H1 (cell line): ENCODE measurements at regions not wholly inside any gene's neighbourhood (a gene's known extent, or its start where the extent isn't known, plus 50 kb on each side); places are given as distances from the start of the nearest gene placed in this dataset.

Experiments used
- CTCF ChIA-PET: fragments of 300-600 bp; sonication (Branson Sonifier 250); formaldehyde crosslinking; loops from one replicate; lab custom pipeline; 2021; ENCODE audit not compliant: partially characterized antibody; lab: Charles Lee
- POLR2A ChIA-PET: fragments of 300-600 bp; sonication (Branson Sonifier 250); formaldehyde crosslinking; loops from one replicate; lab custom pipeline; 2021; ENCODE audit warnings: inconsistent platforms; ENCODE audit not compliant: partially characterized antibody; lab: Charles Lee
- DNase-seq, 2 experiments: peaks; one replicate each; pipeline versions ENCODE4 v3.0.0 to v3.0.0-alpha.2; 2010 to 2022; ENCODE audit warnings: low spot score in 2 of 2, low read depth in 1 of 2, mixed read lengths in 1 of 2
- FAIRE-seq: peaks from 2 replicates; lab custom pipeline; 2011; peaks lifted over from hg19 to GRCh38; lab: Jason Lieb, UNC
- H2AFZ ChIP-seq: 2 replicates; pipeline ENCODE4 v1.8.1; 2012; ENCODE audit warnings: low read length, inconsistent platforms
- H2AK5ac ChIP-seq: 2 replicates; pipeline ENCODE4 v1.6.1; 2013; ENCODE audit warnings: low read depth, low read length
- H2BK120ac ChIP-seq: replicated peaks from 2 replicates; pipeline ENCODE3; 2013; ENCODE audit warnings: low read depth, low read length, inconsistent platforms
- H2BK12ac ChIP-seq: 2 replicates; pipeline ENCODE4 v1.6.1; 2013; ENCODE audit warnings: low read depth, low read length
- H2BK15ac ChIP-seq: 2 replicates; pipeline ENCODE4 v1.6.1; 2013; ENCODE audit warnings: low read length
- H2BK20ac ChIP-seq: 2 replicates; pipeline ENCODE4 v1.6.1; 2013; ENCODE audit warnings: low read length
- H2BK5ac ChIP-seq: 2 replicates; pipeline ENCODE4 v1.6.1; 2013; ENCODE audit warnings: low read depth, low read length
- H3K14ac ChIP-seq: 2 replicates; pipeline ENCODE4 v1.6.1; 2013; ENCODE audit warnings: inconsistent platforms; ENCODE audit not compliant: insufficient read length
- H3K18ac ChIP-seq: 2 replicates; pipeline ENCODE4 v1.6.1; 2013; ENCODE audit warnings: low read length; ENCODE audit errors: extremely low read depth
- H3K23ac ChIP-seq: 2 replicates; pipeline ENCODE4 v1.6.1; 2013; ENCODE audit warnings: inconsistent platforms; ENCODE audit not compliant: insufficient read length
- H3K23me2 ChIP-seq: 2 replicates; pipeline ENCODE4 v1.6.1; 2013; ENCODE audit warnings: low read depth, low read length
- H3K27ac ChIP-seq: 2 replicates; pipeline ENCODE4 v1.6.1; 2011; ENCODE audit warnings: low read depth, low read length, inconsistent platforms
- H3K27me3 ChIP-seq, 4 experiments: replicated peaks in 1 of 4; 1 replicate in 1 of 4; 2 replicates in 3 of 4; pipeline versions ENCODE4 v1.6.1 to v1.8.1; 2011 to 2013; ENCODE audit warnings: low read length in 3 of 4, mild to moderate bottlenecking in 3 of 4, inconsistent platforms in 2 of 4, mixed read lengths in 2 of 4, moderate library complexity in 1 of 4; ENCODE audit not compliant: control insufficient read depth in 3 of 4, insufficient read depth in 3 of 4; ENCODE audit errors: extremely low read depth in 1 of 4
- H3K36me3 ChIP-seq, 4 experiments: 2 replicates each; pipeline versions ENCODE4 v1.6.1 to v1.8.1; 2011 to 2013; ENCODE audit warnings: mild to moderate bottlenecking in 4 of 4, low read length in 3 of 4, moderate library complexity in 2 of 4, control low read depth in 1 of 4, inconsistent platforms in 1 of 4; ENCODE audit not compliant: insufficient read depth in 4 of 4, control insufficient read depth in 2 of 4
- H3K4ac ChIP-seq: replicated peaks from 2 replicates; pipeline ENCODE3; 2013; ENCODE audit warnings: low read length, low read depth, mixed read lengths, inconsistent platforms; ENCODE audit not compliant: insufficient read length
- H3K4me1 ChIP-seq, 4 experiments: replicated peaks in 1 of 4; 1 replicate in 1 of 4; 2 replicates in 3 of 4; pipeline versions ENCODE4 v1.6.1 to v1.8.1; 2011 to 2013; ENCODE audit warnings: low read length in 3 of 4, inconsistent platforms in 2 of 4, mixed read lengths in 1 of 4; ENCODE audit not compliant: insufficient read depth in 4 of 4, control insufficient read depth in 3 of 4
- H3K4me2 ChIP-seq, 2 experiments: 2 replicates each; pipeline versions ENCODE4 v1.6.1 to v1.8.1; 2011 to 2013; ENCODE audit warnings: low read depth in 2 of 2, low read length in 2 of 2, control low read depth in 1 of 2, inconsistent platforms in 1 of 2, mild to moderate bottlenecking in 1 of 2; ENCODE audit not compliant: insufficient read depth in 1 of 2
- H3K4me3 ChIP-seq, 4 experiments: fragments of 200-600, 300-600 bp in 1 of 4; sonication (generic), shearing (Covaris generic), sonication (Bioruptor Twin) in 1 of 4; 2 replicates each; pipeline versions ENCODE4 v1.5.1 to v1.8.1; 2011 to 2016; ENCODE audit warnings: low read length in 4 of 4, low read depth in 3 of 4, control low read depth in 2 of 4, inconsistent platforms in 2 of 4, mild to moderate bottlenecking in 2 of 4, mixed read lengths in 1 of 4, moderate library complexity in 1 of 4; ENCODE audit not compliant: insufficient read depth in 2 of 4; ENCODE audit errors: extremely low read depth in 1 of 4
- H3K56ac ChIP-seq: replicated peaks from 2 replicates; pipeline ENCODE3; 2013; ENCODE audit warnings: low read depth, mild to moderate bottlenecking, mixed read lengths, low read length, inconsistent platforms; ENCODE audit not compliant: insufficient read length
- H3K79me1 ChIP-seq: 2 replicates; pipeline ENCODE4 v1.6.1; 2013; ENCODE audit warnings: low read depth, low read length, control low read depth
- H3K79me2 ChIP-seq, 2 experiments: 2 replicates each; pipeline versions ENCODE4 v1.6.1 to v1.8.1; 2012 to 2013; ENCODE audit warnings: low read length in 2 of 2, mild to moderate bottlenecking in 2 of 2, inconsistent platforms in 1 of 2; ENCODE audit not compliant: insufficient read depth in 2 of 2, control insufficient read depth in 1 of 2
- H3K9ac ChIP-seq, 4 experiments: replicated peaks in 1 of 4; 1 replicate in 1 of 4; 2 replicates in 3 of 4; pipeline versions ENCODE4 v1.6.1 to v1.8.1; 2011 to 2013; ENCODE audit warnings: low read depth in 3 of 4, low read length in 3 of 4, control low read depth in 2 of 4, mild to moderate bottlenecking in 2 of 4, moderate library complexity in 2 of 4, inconsistent platforms in 1 of 4; ENCODE audit errors: extremely low read depth in 1 of 4
- H3K9me3 ChIP-seq, 2 experiments: 2 replicates each; pipeline versions ENCODE4 v1.6.1 to v1.8.1; 2012 to 2013; ENCODE audit warnings: mild to moderate bottlenecking in 2 of 2, moderate library complexity in 2 of 2, control low read depth in 1 of 2, inconsistent platforms in 1 of 2, low read depth in 1 of 2, low read length in 1 of 2, mixed read lengths in 1 of 2; ENCODE audit not compliant: insufficient read depth in 2 of 2
- H4K20me1 ChIP-seq, 2 experiments: replicated peaks in 1 of 2; 2 replicates each; pipeline versions ENCODE3 to v1.8.1; 2011 to 2013; ENCODE audit warnings: inconsistent platforms in 2 of 2, low read length in 2 of 2, mild to moderate bottlenecking in 1 of 2; ENCODE audit not compliant: insufficient read depth in 2 of 2, control insufficient read depth in 1 of 2
- H4K5ac ChIP-seq: 2 replicates; pipeline ENCODE4 v1.6.1; 2013; ENCODE audit warnings: low read length, low read depth, mixed read lengths, inconsistent platforms; ENCODE audit not compliant: insufficient read length
- H4K8ac ChIP-seq: 2 replicates; pipeline ENCODE4 v1.8.0; 2013; ENCODE audit warnings: mild to moderate bottlenecking, moderate library complexity, low read length, inconsistent platforms; ENCODE audit not compliant: insufficient read depth; ENCODE audit errors: extremely low read depth
- H4K91ac ChIP-seq: replicated peaks from 2 replicates; pipeline ENCODE3; 2013; ENCODE audit warnings: low read length, mixed read lengths, inconsistent platforms; ENCODE audit not compliant: insufficient read length
- CREB1 ChIP-seq: IDR thresholded peaks from 2 replicates; pipeline ENCODE4 v1.6.1; 2012; ENCODE audit warnings: inconsistent platforms
- EGR1 ChIP-seq: IDR thresholded peaks from 2 replicates; pipeline ENCODE4 v1.6.1; 2011; ENCODE audit warnings: low read depth, low read length, borderline replicate concordance
- EP300 ChIP-seq, 2 experiments: IDR thresholded peaks; 1 replicate in 1 of 2; 2 replicates in 1 of 2; pipeline ENCODE4 v1.6.1; 2011 to 2012; ENCODE audit warnings: low read depth in 2 of 2, low read length in 2 of 2, mild to moderate bottlenecking in 2 of 2, borderline replicate concordance in 1 of 2, inconsistent platforms in 1 of 2, moderate library complexity in 1 of 2
- FOSL1 ChIP-seq: IDR thresholded peaks from 2 replicates; pipeline ENCODE4 v1.6.1; 2011; ENCODE audit warnings: mild to moderate bottlenecking, low read depth, low read length, moderate library complexity; ENCODE audit not compliant: insufficient read depth
- GABPA ChIP-seq: IDR thresholded peaks from 2 replicates; pipeline ENCODE4 v1.6.1; 2011; ENCODE audit warnings: mild to moderate bottlenecking, low read length, moderate library complexity, borderline replicate concordance; ENCODE audit not compliant: insufficient read depth
- GTF2F1 ChIP-seq: IDR thresholded peaks from 2 replicates; pipeline ENCODE4 v1.6.1; 2012; ENCODE audit warnings: low read depth, low read length, improper control_type of control experiment, borderline replicate concordance
- RAD21 ChIP-seq, 2 experiments: IDR thresholded peaks in 1 of 2; conservative IDR thresholded peaks in 1 of 2; 2 replicates each; pipeline ENCODE4 v1.6.1; 2011; ENCODE audit warnings: low read depth in 2 of 2, low read length in 2 of 2, improper control_type of control experiment in 1 of 2, inconsistent platforms in 1 of 2, mild to moderate bottlenecking in 1 of 2, moderate library complexity in 1 of 2
- SP2 ChIP-seq: IDR thresholded peaks from 2 replicates; pipeline ENCODE4 v1.6.1; 2012; ENCODE audit warnings: mild to moderate bottlenecking, low read length, inconsistent platforms
- TAF1 ChIP-seq: IDR thresholded peaks from 2 replicates; pipeline ENCODE4 v1.6.1; 2011; ENCODE audit warnings: mild to moderate bottlenecking, low read depth, low read length
- TEAD4 ChIP-seq: IDR thresholded peaks from 2 replicates; pipeline ENCODE4 v1.6.1; 2012; ENCODE audit warnings: low read depth, low read length, inconsistent platforms, mixed read lengths
- WGBS, 2 experiments: shearing (Covaris generic) in 1 of 2; methylation state at CpG; one replicate each; pipeline versions ENCODE4 v1.1.6 to v1.1.7; 2013 to 2015; ENCODE audit warnings: low lambda C conversion rate in 2 of 2, mixed read lengths in 2 of 2, inconsistent platforms in 1 of 2, low coverage in 1 of 2, missing lambda C conversion rate in 1 of 2; ENCODE audit not compliant: insufficient replicate concordance in 2 of 2, insufficient coverage in 1 of 2, insufficient read length in 1 of 2; ENCODE audit errors: extremely low coverage in 1 of 2, missing lambda C conversion rate in 1 of 2; 5-methylcytosine and 5-hydroxymethylcytosine counted together
- TF ChIP-seq, protein P1 (sequence below), 3 experiments: IDR thresholded peaks; 1 replicate in 2 of 3; 2 replicates in 1 of 3; pipeline versions ENCODE4 v1.5.1 to v1.6.1; 2011; ENCODE audit warnings: low read length in 3 of 3, mild to moderate bottlenecking in 3 of 3, inconsistent platforms in 2 of 3, low read depth in 1 of 3, moderate library complexity in 1 of 3; ENCODE audit not compliant: insufficient read depth in 1 of 3; ENCODE audit errors: control extremely low read depth in 1 of 3

- no peak overlapping the region for H4K91ac ChIP-seq
- H2BK5ac ChIP-seq: no peak overlapping the region
- no peaks in the 10 kb centered on the region for H3K9me3 ChIP-seq
- no peak overlapping the region for H2BK12ac ChIP-seq
- H3K27ac ChIP-seq: no peak overlapping the region
- no peaks in the 10 kb centered on the region for H4K20me1 ChIP-seq
- H3K23me2 ChIP-seq: no peaks in the 10 kb centered on the region
- ChIA-PET CTCF (no interaction called here), POLR2A (no interaction called here)
- no peak overlapping the region for H3K9ac ChIP-seq
- no peak overlapping the region for H2BK15ac ChIP-seq
- no peak overlapping the region for H4K5ac ChIP-seq
- H3K79me1 ChIP-seq: no peaks in the 10 kb centered on the region
- no peak for FAIRE-seq
- H3K4ac ChIP-seq: no peak overlapping the region
- no peak overlapping the region for H2AK5ac ChIP-seq
- no peak for DNase-seq
- H3K18ac ChIP-seq: no peak overlapping the region
- WGBS, 2 experiments: 92% methylated on average over 6 of the region's 6 CpGs; no CpG with 5 or more reads in 1 of the 2 experiments
- no peak overlapping the region for H3K4me3 ChIP-seq
- no peak overlapping the region for H2BK20ac ChIP-seq
- H3K14ac ChIP-seq: no peak overlapping the region
- H3K4me2 ChIP-seq: no peak overlapping the region
- no peaks in the 10 kb centered on the region for H3K36me3 ChIP-seq
- H3K79me2 ChIP-seq: no peaks in the 10 kb centered on the region
- H3K4me1 ChIP-seq: no peaks in the 10 kb centered on the region
- no peak overlapping the region for H3K56ac ChIP-seq
- no peak overlapping the region for H3K23ac ChIP-seq
- H4K8ac ChIP-seq: no peak overlapping the region
- H2BK120ac ChIP-seq: no peak overlapping the region
- no peak overlapping the region for H2AFZ ChIP-seq
- no peaks in the 10 kb centered on the region for H3K27me3 ChIP-seq
- TF ChIP-seq, protein P1, sequence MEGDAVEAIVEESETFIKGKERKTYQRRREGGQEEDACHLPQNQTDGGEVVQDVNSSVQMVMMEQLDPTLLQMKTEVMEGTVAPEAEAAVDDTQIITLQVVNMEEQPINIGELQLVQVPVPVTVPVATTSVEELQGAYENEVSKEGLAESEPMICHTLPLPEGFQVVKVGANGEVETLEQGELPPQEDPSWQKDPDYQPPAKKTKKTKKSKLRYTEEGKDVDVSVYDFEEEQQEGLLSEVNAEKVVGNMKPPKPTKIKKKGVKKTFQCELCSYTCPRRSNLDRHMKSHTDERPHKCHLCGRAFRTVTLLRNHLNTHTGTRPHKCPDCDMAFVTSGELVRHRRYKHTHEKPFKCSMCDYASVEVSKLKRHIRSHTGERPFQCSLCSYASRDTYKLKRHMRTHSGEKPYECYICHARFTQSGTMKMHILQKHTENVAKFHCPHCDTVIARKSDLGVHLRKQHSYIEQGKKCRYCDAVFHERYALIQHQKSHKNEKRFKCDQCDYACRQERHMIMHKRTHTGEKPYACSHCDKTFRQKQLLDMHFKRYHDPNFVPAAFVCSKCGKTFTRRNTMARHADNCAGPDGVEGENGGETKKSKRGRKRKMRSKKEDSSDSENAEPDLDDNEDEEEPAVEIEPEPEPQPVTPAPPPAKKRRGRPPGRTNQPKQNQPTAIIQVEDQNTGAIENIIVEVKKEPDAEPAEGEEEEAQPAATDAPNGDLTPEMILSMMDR (IDR thresholded peaks at IDR 0.05; ENCODE audit: control extremely low read depth in 1 of 3, insufficient read depth in 1 of 3, low read depth in 1 of 3, low read length in 3 of 3): no peak
- TF ChIP-seq CREB1 (no peak), SP2 (no peak), GTF2F1 (no peak), EP300 (IDR thresholded peaks at IDR 0.05; ENCODE audit: borderline replicate concordance in 1 of 2, low read depth in 2 of 2, low read length in 2 of 2) (no peak), EGR1 (no peak), TEAD4 (no peak), RAD21 (IDR thresholded peaks at IDR 0.05 in 1 of 2, conservative IDR thresholded peaks at IDR 0.05 in 1 of 2; ENCODE audit: low read depth in 2 of 2, low read length in 2 of 2) (no peak), TAF1 (no peak), GABPA (no peak), FOSL1 (no peak)
Observed at GRCh38 chr14:47790477-47790876, 115.1 kb upstream of the MDGA2 start.
